Neural cell (in vitro differentiated cells): ENCODE measurements at regions not wholly inside any gene's neighbourhood (a gene's known extent, or its start where the extent isn't known, plus 50 kb on each side); places are given as distances from the start of the nearest gene placed in this dataset.

Experiments
- H2AFZ ChIP-seq: fragments of 200-600, 300-800 bp; sonication (generic), shearing (Covaris generic); 2 replicates; pipeline ENCODE4 v1.6.0; 2014; ENCODE audit warnings: low read depth, mild to moderate bottlenecking, antibody characterized with exemption, low read length, moderate library complexity
- H3F3A ChIP-seq: fragments of 200-600 bp; shearing (Covaris generic); 2 replicates; pipeline ENCODE4 v1.6.1; 2016; ENCODE audit warnings: mild to moderate bottlenecking, moderate library complexity, mixed read lengths, antibody characterized with exemption, low read length; ENCODE audit not compliant: insufficient read depth, poor library complexity, severe bottlenecking
- H3K27ac ChIP-seq: fragments of 200-600, 300-800 bp; sonication (generic), shearing (Covaris generic); 2 replicates; pipeline ENCODE4 v1.5.1; 2014; ENCODE audit warnings: mild to moderate bottlenecking, low read length, moderate library complexity
- H3K27me3 ChIP-seq: fragments of 300-800, 200-600 bp; sonication (generic), shearing (Covaris generic); 2 replicates; pipeline ENCODE4 v1.6.0; 2014; ENCODE audit warnings: mild to moderate bottlenecking, low read depth, low read length, moderate library complexity; ENCODE audit not compliant: insufficient read depth
- H3K36me3 ChIP-seq: fragments of 300-800, 200-600 bp; sonication (generic), shearing (Covaris generic); 2 replicates; pipeline ENCODE4 v1.5.1; 2014; ENCODE audit warnings: mild to moderate bottlenecking, antibody characterized with exemption, low read length, moderate library complexity; ENCODE audit not compliant: insufficient read depth
- H3K4me2 ChIP-seq: fragments of 300-800, 200-600 bp; sonication (generic), shearing (Covaris generic); 2 replicates; pipeline ENCODE4 v1.6.0; 2014; ENCODE audit warnings: mild to moderate bottlenecking, low read length
- H3K4me3 ChIP-seq: fragments of 300-800, 200-600 bp; sonication (generic), shearing (Covaris generic); 2 replicates; pipeline ENCODE4 v1.5.1; 2014; ENCODE audit warnings: mild to moderate bottlenecking, low read length, moderate library complexity
- H3K79me2 ChIP-seq: fragments of 200-600 bp; shearing (Covaris generic); replicated peaks from 2 replicates; pipeline ENCODE4 v1.6.0; 2014; ENCODE audit warnings: mild to moderate bottlenecking, low read length, moderate library complexity; ENCODE audit not compliant: insufficient read depth
- H3K9ac ChIP-seq: fragments of 300-800, 200-600 bp; sonication (generic), shearing (Covaris generic); 2 replicates; pipeline ENCODE4 v1.6.1; 2016; ENCODE audit warnings: mild to moderate bottlenecking, low read length, mixed read lengths
- H3K9me2 ChIP-seq: fragments of 200-600 bp; shearing (Covaris generic); 2 replicates; pipeline ENCODE4 v1.6.1; 2016; ENCODE audit warnings: mild to moderate bottlenecking, low read length, mixed read lengths; ENCODE audit not compliant: insufficient read depth
- H3K9me3 ChIP-seq: fragments of 200-600, 300-800 bp; sonication (generic), shearing (Covaris generic); 2 replicates; pipeline ENCODE4 v1.6.1; 2016; ENCODE audit warnings: mild to moderate bottlenecking, mixed run types, low read length, moderate library complexity, mixed read lengths
- H4K20me1 ChIP-seq: fragments of 200-600 bp; shearing (Covaris generic); 2 replicates; pipeline ENCODE4 v1.6.1; 2016; ENCODE audit warnings: mild to moderate bottlenecking, mixed run types; ENCODE audit not compliant: insufficient read depth
- EP300 ChIP-seq: fragments of 450-650 bp; conservative IDR thresholded peaks from 2 replicates; pipeline ENCODE4 v1.6.1; 2014; ENCODE audit warnings: antibody characterized with exemption, mild to moderate bottlenecking, moderate library complexity; ENCODE audit not compliant: poor library complexity, severe bottlenecking
- EZH2 ChIP-seq: fragments of 200-600, 300-800 bp; shearing (Covaris generic), sonication (generic); IDR thresholded peaks from 2 replicates; pipeline ENCODE4 v1.6.1; 2014; ENCODE audit warnings: antibody characterized with exemption, low read length, borderline replicate concordance, mild to moderate bottlenecking; ENCODE audit not compliant: insufficient read depth, poor library complexity, severe bottlenecking
- MXI1 ChIP-seq: fragments of 450-650 bp; conservative IDR thresholded peaks from 2 replicates; pipeline ENCODE4 v1.6.1; 2014; ENCODE audit warnings: antibody characterized with exemption, mild to moderate bottlenecking; ENCODE audit not compliant: poor library complexity, severe bottlenecking
- POLR2AphosphoS5 ChIP-seq: IDR thresholded peaks from 2 replicates; pipeline ENCODE4 v1.6.1; 2012
- RAD21 ChIP-seq: fragments of 450-650 bp; conservative IDR thresholded peaks from 2 replicates; pipeline ENCODE4 v1.6.1; 2014; ENCODE audit warnings: antibody characterized with exemption, mild to moderate bottlenecking, moderate library complexity
- REST ChIP-seq: IDR thresholded peaks from 2 replicates; pipeline ENCODE4 v1.6.1; 2012; ENCODE audit warnings: borderline replicate concordance
- SMC3 ChIP-seq: fragments of 450-650 bp; conservative IDR thresholded peaks from 2 replicates; pipeline ENCODE4 v1.6.1; 2014; ENCODE audit warnings: antibody characterized with exemption, mild to moderate bottlenecking, moderate library complexity; ENCODE audit not compliant: poor library complexity
- TAF1 ChIP-seq: IDR thresholded peaks from 2 replicates; pipeline ENCODE4 v1.6.1; 2012; ENCODE audit warnings: low read depth
- TF ChIP-seq, protein P1 (sequence below): fragments of 450-650 bp; IDR thresholded peaks from 2 replicates; pipeline ENCODE4 v1.5.1; 2014; ENCODE audit warnings: antibody characterized with exemption, mild to moderate bottlenecking, moderate library complexity; ENCODE audit not compliant: poor library complexity, severe bottlenecking

- H3K9me2 ChIP-seq, result no peaks in the 10 kb centered on the region
- no peaks in the 10 kb centered on the region for H3K9me3 ChIP-seq
- H3K36me3 ChIP-seq, result no peaks in the 10 kb centered on the region
- no peaks in the 10 kb centered on the region for H3K79me2 ChIP-seq
- no peaks in the 10 kb centered on the region for H3F3A ChIP-seq
- no peak overlapping the region for H3K4me3 ChIP-seq
- H3K4me2 ChIP-seq, result no peak overlapping the region
- H2AFZ ChIP-seq, result no peak overlapping the region
- no peaks in the 10 kb centered on the region for H4K20me1 ChIP-seq
- H3K9ac ChIP-seq, result no peak overlapping the region
- H3K27ac ChIP-seq, result no peak overlapping the region
- TF ChIP-seq MXI1, result no peak
- no peak for TF ChIP-seq SMC3
- no peak for TF ChIP-seq REST
- TF ChIP-seq TAF1, result no peak
- TF ChIP-seq POLR2AphosphoS5, result no peak
- H3K27me3 ChIP-seq, result no peaks in the 10 kb centered on the region
These were observed 425.8 kb upstream of the CDH5 start for GRCh38 chr16:65940711-65941110.

DNA sequence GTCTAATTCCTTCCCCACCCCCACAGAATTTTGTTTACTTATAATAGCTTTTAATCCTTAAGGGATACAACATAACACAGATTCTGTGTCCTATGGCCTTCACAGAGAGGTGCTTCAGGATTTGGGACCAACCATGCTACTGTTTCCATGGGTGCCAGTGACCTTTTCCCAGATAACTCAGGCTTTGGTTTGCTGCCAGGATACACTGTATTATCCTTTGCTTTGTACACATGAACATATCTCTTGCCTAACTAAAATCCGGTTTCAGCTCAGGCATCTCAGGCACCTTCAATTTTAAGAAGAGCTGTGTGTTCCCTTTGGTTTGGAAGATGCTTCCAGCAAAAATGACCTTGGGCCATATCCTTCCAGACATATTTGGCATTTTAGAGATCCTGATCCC lies 428.4 kb upstream of the CDH5 start:
- Histone ChIP-seq H3K4me2 (no peak overlapping the region), H3K9me2 (no peaks in the 10 kb centered on the region), H3K79me2 (no peaks in the 10 kb centered on the region), H3K27me3 (no peaks in the 10 kb centered on the region), H3F3A (no peaks in the 10 kb centered on the region), H3K4me3 (no peak overlapping the region), H4K20me1 (no peaks in the 10 kb centered on the region), H3K9me3 (no peaks in the 10 kb centered on the region), H3K27ac (no peak overlapping the region), H3K9ac (no peak overlapping the region), H2AFZ (no peak overlapping the region), H3K36me3 (no peaks in the 10 kb centered on the region)
- TF ChIP-seq EP300, result no peak
- no peak for TF ChIP-seq REST
- no peak for TF ChIP-seq SMC3
- TF ChIP-seq EZH2, result no peak
- no peak for TF ChIP-seq POLR2AphosphoS5
- TF ChIP-seq MXI1, result no peak
- TF ChIP-seq, protein P1, sequence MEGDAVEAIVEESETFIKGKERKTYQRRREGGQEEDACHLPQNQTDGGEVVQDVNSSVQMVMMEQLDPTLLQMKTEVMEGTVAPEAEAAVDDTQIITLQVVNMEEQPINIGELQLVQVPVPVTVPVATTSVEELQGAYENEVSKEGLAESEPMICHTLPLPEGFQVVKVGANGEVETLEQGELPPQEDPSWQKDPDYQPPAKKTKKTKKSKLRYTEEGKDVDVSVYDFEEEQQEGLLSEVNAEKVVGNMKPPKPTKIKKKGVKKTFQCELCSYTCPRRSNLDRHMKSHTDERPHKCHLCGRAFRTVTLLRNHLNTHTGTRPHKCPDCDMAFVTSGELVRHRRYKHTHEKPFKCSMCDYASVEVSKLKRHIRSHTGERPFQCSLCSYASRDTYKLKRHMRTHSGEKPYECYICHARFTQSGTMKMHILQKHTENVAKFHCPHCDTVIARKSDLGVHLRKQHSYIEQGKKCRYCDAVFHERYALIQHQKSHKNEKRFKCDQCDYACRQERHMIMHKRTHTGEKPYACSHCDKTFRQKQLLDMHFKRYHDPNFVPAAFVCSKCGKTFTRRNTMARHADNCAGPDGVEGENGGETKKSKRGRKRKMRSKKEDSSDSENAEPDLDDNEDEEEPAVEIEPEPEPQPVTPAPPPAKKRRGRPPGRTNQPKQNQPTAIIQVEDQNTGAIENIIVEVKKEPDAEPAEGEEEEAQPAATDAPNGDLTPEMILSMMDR, result no peak
- no peak for TF ChIP-seq TAF1
- no peak for TF ChIP-seq RAD21
